ENCODE measurements at regions not wholly inside any gene's neighbourhood (a gene's known extent, or its start where the extent isn't known, plus 50 kb on each side); places are given as distances from the start of the nearest gene placed in this dataset.

DNA sequence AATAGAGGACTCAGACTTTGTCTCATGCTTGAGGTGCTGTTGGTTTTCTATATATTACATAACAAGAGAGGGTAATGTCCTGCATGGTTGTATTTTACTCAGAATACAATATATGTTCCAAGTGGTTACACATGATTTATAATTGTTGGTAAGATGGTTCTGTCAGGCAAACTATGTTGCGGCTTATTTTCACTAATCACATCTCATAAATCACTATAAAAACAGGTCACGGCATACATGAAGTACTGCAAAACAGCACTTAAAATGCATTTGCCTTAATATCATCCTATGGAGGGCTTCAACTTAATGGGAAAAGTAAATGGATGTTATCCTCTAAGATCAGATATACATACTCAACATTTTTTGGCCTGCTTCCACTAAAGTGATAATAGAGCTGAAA lies 246.0 kb upstream of the ARSJ start:
- H3K27me3 ChIP-seq = no peaks in the 10 kb centered on the region
- no peak for ATAC-seq
- no peaks in the 10 kb centered on the region for H3K4me1 ChIP-seq
- intact Hi-C loops (cut with DNase I; ENCODE audit: low total_unique reads) (no loop called here), in situ Hi-C loops (cut with MboI; ENCODE audit: low sequenced_read_pairs in 4 of 4) (no loop called here)
- TF ChIP-seq POLR2A (IDR thresholded peaks at IDR 0.05) = no peak
- TF ChIP-seq, protein P1, sequence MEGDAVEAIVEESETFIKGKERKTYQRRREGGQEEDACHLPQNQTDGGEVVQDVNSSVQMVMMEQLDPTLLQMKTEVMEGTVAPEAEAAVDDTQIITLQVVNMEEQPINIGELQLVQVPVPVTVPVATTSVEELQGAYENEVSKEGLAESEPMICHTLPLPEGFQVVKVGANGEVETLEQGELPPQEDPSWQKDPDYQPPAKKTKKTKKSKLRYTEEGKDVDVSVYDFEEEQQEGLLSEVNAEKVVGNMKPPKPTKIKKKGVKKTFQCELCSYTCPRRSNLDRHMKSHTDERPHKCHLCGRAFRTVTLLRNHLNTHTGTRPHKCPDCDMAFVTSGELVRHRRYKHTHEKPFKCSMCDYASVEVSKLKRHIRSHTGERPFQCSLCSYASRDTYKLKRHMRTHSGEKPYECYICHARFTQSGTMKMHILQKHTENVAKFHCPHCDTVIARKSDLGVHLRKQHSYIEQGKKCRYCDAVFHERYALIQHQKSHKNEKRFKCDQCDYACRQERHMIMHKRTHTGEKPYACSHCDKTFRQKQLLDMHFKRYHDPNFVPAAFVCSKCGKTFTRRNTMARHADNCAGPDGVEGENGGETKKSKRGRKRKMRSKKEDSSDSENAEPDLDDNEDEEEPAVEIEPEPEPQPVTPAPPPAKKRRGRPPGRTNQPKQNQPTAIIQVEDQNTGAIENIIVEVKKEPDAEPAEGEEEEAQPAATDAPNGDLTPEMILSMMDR (IDR thresholded peaks at IDR 0.05 in 4 of 5, conservative IDR thresholded peaks at IDR 0.05 in 1 of 5) = no peak
- H3K27ac ChIP-seq = no peak overlapping the region
- no peaks in the 10 kb centered on the region for H3K9me3 ChIP-seq
- DNase-seq = no peak
- no peak overlapping the region for H3K4me3 ChIP-seq
- H3K36me3 ChIP-seq = no peaks in the 10 kb centered on the region

- Histone ChIP-seq H3K27ac (no peak overlapping the region), H3K9me3 (no peaks in the 10 kb centered on the region), H3K36me3 (no peaks in the 10 kb centered on the region), H3K4me3 (no peak overlapping the region), H3K27me3 (no peaks in the 10 kb centered on the region), H3K4me1 (no peaks in the 10 kb centered on the region)
- intact Hi-C loops (cut with DNase I; ENCODE audit: low total_unique reads) = no loop called here
- DNase-seq (no peak), ATAC-seq (no peak)
- in situ Hi-C loops (cut with MboI; ENCODE audit: low sequenced_read_pairs in 4 of 4) = no loop called here
- TF ChIP-seq POLR2A (IDR thresholded peaks at IDR 0.05) = no peak
These were observed 246.7 kb upstream of the ARSJ start for GRCh38 chr4:114226179-114226578.

- Histone ChIP-seq H3K9me3 (no peaks in the 10 kb centered on the region), H3K4me1 (no peaks in the 10 kb centered on the region), H3K4me3 (no peak overlapping the region), H3K36me3 (no peaks in the 10 kb centered on the region), H3K27me3 (no peaks in the 10 kb centered on the region), H3K27ac (no peak overlapping the region)
- DNase-seq (no peak), ATAC-seq (no peak)
- intact Hi-C loops (cut with DNase I; ENCODE audit: low total_unique reads) = no loop called here
- TF ChIP-seq, protein P1 (IDR thresholded peaks at IDR 0.05 in 4 of 5, conservative IDR thresholded peaks at IDR 0.05 in 1 of 5) = no peak
- TF ChIP-seq POLR2A (IDR thresholded peaks at IDR 0.05) = no peak
- in situ Hi-C loops (cut with MboI; ENCODE audit: low sequenced_read_pairs in 4 of 4) = no loop called here
These were observed 247.7 kb upstream of the ARSJ start for GRCh38 chr4:114226968-114227760.

GRCh38 chr4:114229706-114230105 lies 250.3 kb upstream of the ARSJ start:
- no peak overlapping the region for H3K4me3 ChIP-seq
- H3K27ac ChIP-seq = no peak overlapping the region
- TF ChIP-seq POLR2A (IDR thresholded peaks at IDR 0.05) = no peak
- TF ChIP-seq, protein P1 (IDR thresholded peaks at IDR 0.05 in 4 of 5, conservative IDR thresholded peaks at IDR 0.05 in 1 of 5) = no peak
- in situ Hi-C loops (cut with MboI; ENCODE audit: low sequenced_read_pairs in 4 of 4) = no loop called here
- ATAC-seq = no peak
- no peaks in the 10 kb centered on the region for H3K27me3 ChIP-seq
- H3K4me1 ChIP-seq = no peaks in the 10 kb centered on the region
- DNase-seq = no peak
- intact Hi-C loops (cut with DNase I; ENCODE audit: low total_unique reads) = no loop called here
- H3K36me3 ChIP-seq = no peaks in the 10 kb centered on the region
- H3K9me3 ChIP-seq = no peaks in the 10 kb centered on the region

GRCh38 chr4:114236171-114236769 lies 256.8 kb upstream of the ARSJ start:
- no peaks in the 10 kb centered on the region for H3K9me3 ChIP-seq
- in situ Hi-C loops (cut with MboI; ENCODE audit: low sequenced_read_pairs in 4 of 4) = no loop called here
- no peak for DNase-seq
- no peak overlapping the region for H3K4me3 ChIP-seq
- intact Hi-C loops (cut with DNase I; ENCODE audit: low total_unique reads) = no loop called here
- no peak overlapping the region for H3K27ac ChIP-seq
- ATAC-seq = no peak
- H3K4me1 ChIP-seq = no peaks in the 10 kb centered on the region
- no peak for TF ChIP-seq POLR2A (IDR thresholded peaks at IDR 0.05)
- TF ChIP-seq, protein P1 (IDR thresholded peaks at IDR 0.05 in 4 of 5, conservative IDR thresholded peaks at IDR 0.05 in 1 of 5) = no peak
- H3K36me3 ChIP-seq = no peaks in the 10 kb centered on the region
- H3K27me3 ChIP-seq = no peaks in the 10 kb centered on the region

Measured in gastrocnemius medialis (tissue), 4 donors.